CD8-positive, alpha-beta memory T cell (primary cell): ENCODE measurements at regions not wholly inside any gene's neighbourhood (a gene's known extent, or its start where the extent isn't known, plus 50 kb on each side); places are given as distances from the start of the nearest gene placed in this dataset.

ENCODE experiments used
- CTCF ChIA-PET: fragments of 350-600 bp; sonication (Branson Sonifier 250); formaldehyde crosslinking; loops from one replicate; lab custom pipeline; 2021; ENCODE audit warnings: antibody characterized with exemption; lab: Charles Lee
- POLR2A ChIA-PET: fragments of 350-600 bp; sonication (Branson Sonifier 250); formaldehyde crosslinking; loops from one replicate; lab custom pipeline; 2021; ENCODE audit warnings: antibody characterized with exemption; lab: Charles Lee
- DNase-seq, 5 donors: peaks; one replicate each; pipeline versions ENCODE4 v3.0.0 to v3.0.0-alpha.2; 2020 to 2022; ENCODE audit warnings: mixed read lengths in 1 of 5
- H3K27ac ChIP-seq: one replicate; pipeline ENCODE4 v1.7.0; 2013; ENCODE audit warnings: low read depth, mild to moderate bottlenecking, low read length, moderate library complexity
- H3K27me3 ChIP-seq: 2 replicates; pipeline ENCODE4 v1.7.0; 2013; ENCODE audit warnings: low read length, mild to moderate bottlenecking; ENCODE audit not compliant: insufficient read depth, poor library complexity, severe bottlenecking
- H3K36me3 ChIP-seq: 2 replicates; pipeline ENCODE4 v1.7.0; 2013; ENCODE audit warnings: mild to moderate bottlenecking, low read length, moderate library complexity; ENCODE audit not compliant: insufficient read depth
- H3K4me1 ChIP-seq: 2 replicates; pipeline ENCODE4 v1.7.0; 2013; ENCODE audit warnings: mild to moderate bottlenecking, low read length, moderate library complexity; ENCODE audit not compliant: insufficient read depth
- H3K4me3 ChIP-seq: 2 replicates; pipeline ENCODE4 v1.7.0; 2013; ENCODE audit warnings: mild to moderate bottlenecking, low read length
- H3K9me3 ChIP-seq: 2 replicates; pipeline ENCODE4 v1.7.0; 2013; ENCODE audit warnings: mild to moderate bottlenecking, low read length
- H3K27ac Mint-ChIP-seq, 8 donors: one replicate each; pipeline ENCODE4 v1.8.0; 2020 to 2021; ENCODE audit warnings: mixed read lengths in 8 of 8, mild to moderate bottlenecking in 6 of 8, inconsistent platforms in 3 of 8, moderate library complexity in 3 of 8
- H3K27me3 Mint-ChIP-seq, 2 donors: one replicate each; pipeline ENCODE4 v1.8.0; 2020 to 2021; ENCODE audit warnings: mixed read lengths in 2 of 2, mild to moderate bottlenecking in 1 of 2, moderate library complexity in 1 of 2
- H3K36me3 Mint-ChIP-seq, 3 donors: one replicate each; pipeline ENCODE4 v1.8.0; 2020 to 2021; ENCODE audit warnings: mixed read lengths in 3 of 3, inconsistent platforms in 1 of 3, mild to moderate bottlenecking in 1 of 3
- H3K4me1 Mint-ChIP-seq, 3 donors: one replicate each; pipeline ENCODE4 v1.8.0; 2020 to 2021; ENCODE audit warnings: mixed read lengths in 3 of 3, inconsistent platforms in 1 of 3, mild to moderate bottlenecking in 1 of 3
- H3K4me3 Mint-ChIP-seq, 7 donors: one replicate each; pipeline ENCODE4 v1.8.0; 2020 to 2021; ENCODE audit warnings: mixed read lengths in 7 of 7, mild to moderate bottlenecking in 6 of 7, moderate library complexity in 4 of 7, inconsistent platforms in 2 of 7
- H3K9me3 Mint-ChIP-seq, 5 donors: one replicate each; pipeline ENCODE4 v1.8.0; 2020 to 2022; ENCODE audit warnings: mixed read lengths in 5 of 5, mild to moderate bottlenecking in 3 of 5, moderate library complexity in 2 of 5, inconsistent platforms in 1 of 5

DNA sequence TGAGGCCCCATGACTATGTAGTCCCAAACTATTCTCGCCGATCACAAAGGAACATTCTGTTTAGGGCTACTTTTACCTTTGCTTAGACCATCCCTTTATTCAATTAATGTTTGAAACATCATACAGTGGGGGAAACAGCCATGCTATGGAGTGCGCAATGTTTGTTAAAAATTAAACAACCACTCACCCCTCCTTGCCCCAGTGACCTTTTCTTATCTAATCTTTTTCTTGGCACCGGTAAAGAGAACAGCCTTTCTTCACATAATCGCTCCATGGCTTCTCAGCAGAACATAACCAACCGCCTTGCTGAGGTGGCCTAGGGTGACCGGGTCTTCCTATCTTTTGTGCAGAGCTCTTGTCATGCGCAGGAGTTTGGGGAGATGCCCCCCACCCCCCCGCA, 152.6 kb downstream of the VCX3A start:
- H3K36me3 ChIP-seq = no peaks in the 10 kb centered on the region
- ChIA-PET POLR2A (no interaction called here), CTCF (no interaction called here)
- Mint-ChIP-seq H3K4me1 (no peaks in the 10 kb centered on the region), H3K27ac (no peak overlapping the region), H3K36me3 (no peaks in the 10 kb centered on the region), H3K4me3 (no peak overlapping the region), H3K27me3 (peaks cover 0 to 3% of the 10 kb centered on the region in 2 donors), H3K9me3 (peaks cover 0 to 10% (median 0%) of the 10 kb centered on the region in 5 donors)
- no peak overlapping the region for H3K27ac ChIP-seq
- H3K4me3 ChIP-seq = no peak overlapping the region
- H3K4me1 ChIP-seq = no peaks in the 10 kb centered on the region
- H3K27me3 ChIP-seq = no peaks in the 10 kb centered on the region
- no peak for DNase-seq
- H3K9me3 ChIP-seq = no peaks in the 10 kb centered on the region

DNA sequence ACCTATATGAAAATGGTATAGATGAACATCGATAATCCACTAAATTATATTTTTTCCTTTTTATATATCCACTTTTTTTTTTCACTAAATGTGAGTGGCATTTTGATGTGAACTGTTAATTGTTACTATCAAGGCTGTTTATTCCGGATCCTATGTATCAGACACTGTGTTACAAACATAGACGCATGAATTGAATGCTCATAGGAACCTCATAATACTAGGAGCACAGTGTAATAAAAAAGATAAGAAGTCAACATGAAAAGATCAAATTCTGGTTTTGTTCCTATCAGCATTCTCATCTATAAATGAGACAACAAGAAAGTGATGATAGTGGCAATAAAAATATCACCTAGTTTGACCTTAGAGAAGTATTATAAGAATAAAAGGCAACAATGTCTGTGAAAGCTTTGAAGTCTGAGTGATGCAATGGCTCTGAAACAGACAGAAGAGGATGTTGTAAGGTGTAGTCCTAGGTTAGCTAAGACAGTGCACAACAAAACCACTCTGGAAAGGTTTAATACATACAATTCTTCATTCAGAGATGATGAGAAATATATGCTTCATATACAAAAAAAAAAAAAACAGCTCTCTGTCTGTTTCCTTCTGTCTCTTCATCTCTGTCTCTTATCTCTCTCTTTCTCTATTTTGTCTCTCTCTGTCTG, 148.6 kb upstream of the NLGN4X start:
- H3K36me3 Mint-ChIP-seq = no peaks in the 10 kb centered on the region

DNA sequence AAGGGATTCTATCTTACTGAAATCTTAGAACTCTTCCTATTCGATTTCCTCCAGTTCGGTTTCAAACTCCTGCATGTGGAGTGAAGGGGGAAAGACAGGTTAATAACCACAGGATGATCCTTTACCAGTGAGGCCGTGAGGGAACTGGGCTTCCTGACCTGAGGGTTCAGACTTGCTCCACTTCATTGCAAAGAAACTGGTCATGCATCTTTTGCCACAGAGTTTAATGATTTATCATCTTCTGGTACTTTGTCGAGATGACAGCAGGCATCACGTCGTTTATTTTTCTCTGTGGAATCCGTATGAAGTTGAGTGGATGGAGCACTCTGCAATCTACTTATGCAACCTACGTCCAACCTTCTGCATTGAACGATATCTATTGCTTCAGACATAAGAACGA, 145.9 kb upstream of the NLGN4X start:
- Histone ChIP-seq H3K4me1 (no peaks in the 10 kb centered on the region), H3K27ac (no peak overlapping the region), H3K9me3 (no peaks in the 10 kb centered on the region), H3K27me3 (no peaks in the 10 kb centered on the region), H3K36me3 (no peaks in the 10 kb centered on the region), H3K4me3 (no peak overlapping the region)
- ChIA-PET POLR2A (no interaction called here), CTCF (no interaction called here)
- H3K36me3 Mint-ChIP-seq = no peaks in the 10 kb centered on the region
- H3K27ac Mint-ChIP-seq = no peak overlapping the region
- no peak overlapping the region for H3K4me3 Mint-ChIP-seq
- no peaks in the 10 kb centered on the region for H3K4me1 Mint-ChIP-seq
- DNase-seq = no peak
- H3K9me3 Mint-ChIP-seq = peaks cover 0 to 2% (median 0%) of the 10 kb centered on the region in 5 donors
- no peaks in the 10 kb centered on the region for H3K27me3 Mint-ChIP-seq

More for the DNA sequence above, 148.6 kb upstream of the NLGN4X start:
- Histone ChIP-seq H3K4me1 (no peaks in the 10 kb centered on the region), H3K4me3 (no peak overlapping the region), H3K27me3 (no peaks in the 10 kb centered on the region), H3K9me3 (no peaks in the 10 kb centered on the region), H3K36me3 (no peaks in the 10 kb centered on the region), H3K27ac (no peak overlapping the region)
- Mint-ChIP-seq H3K4me3 (no peak overlapping the region), H3K9me3 (peaks cover 0 to 5% (median 0%) of the 10 kb centered on the region in 5 donors), H3K4me1 (no peaks in the 10 kb centered on the region), H3K27me3 (peaks cover 0 to 3% of the 10 kb centered on the region in 2 donors), H3K27ac (no peak overlapping the region)
- POLR2A ChIA-PET = no interaction called here
- DNase-seq = no peak
- CTCF ChIA-PET = no interaction called here

DNA sequence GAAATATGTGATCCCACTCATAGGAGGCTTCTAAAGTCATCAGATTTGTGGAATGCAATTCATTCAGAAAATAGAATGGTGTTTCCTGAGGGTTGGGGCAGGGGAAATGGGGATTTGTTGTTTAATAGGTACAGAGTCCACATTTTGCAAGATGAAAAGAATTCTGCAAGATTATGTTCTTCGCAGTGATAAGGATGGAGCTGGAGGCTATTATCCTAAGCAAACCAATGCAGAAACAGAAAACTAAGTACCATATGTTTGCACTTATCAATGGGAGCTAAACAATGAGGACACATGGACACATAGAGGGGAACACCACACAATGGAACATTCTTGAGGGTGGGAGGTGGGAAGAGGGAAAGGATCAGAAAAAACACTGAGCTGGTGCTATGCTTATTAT, 144.3 kb upstream of the NLGN4X start:
- ChIA-PET POLR2A (no interaction called here), CTCF (no interaction called here)
- no peak for DNase-seq
- H3K36me3 Mint-ChIP-seq = no peaks in the 10 kb centered on the region
- no peaks in the 10 kb centered on the region for H3K9me3 ChIP-seq
- H3K4me1 ChIP-seq = no peaks in the 10 kb centered on the region
- no peak overlapping the region for H3K4me3 Mint-ChIP-seq
- H3K4me3 ChIP-seq = no peak overlapping the region
- no peaks in the 10 kb centered on the region for H3K27me3 ChIP-seq
- no peak overlapping the region for H3K27ac Mint-ChIP-seq
- H3K4me1 Mint-ChIP-seq = no peaks in the 10 kb centered on the region
- H3K36me3 ChIP-seq = no peaks in the 10 kb centered on the region
- peaks cover 0 to 3% (median 2%) of the 10 kb centered on the region in 5 donors for H3K9me3 Mint-ChIP-seq
- no peak overlapping the region for H3K27ac ChIP-seq
- H3K27me3 Mint-ChIP-seq = no peaks in the 10 kb centered on the region

DNA sequence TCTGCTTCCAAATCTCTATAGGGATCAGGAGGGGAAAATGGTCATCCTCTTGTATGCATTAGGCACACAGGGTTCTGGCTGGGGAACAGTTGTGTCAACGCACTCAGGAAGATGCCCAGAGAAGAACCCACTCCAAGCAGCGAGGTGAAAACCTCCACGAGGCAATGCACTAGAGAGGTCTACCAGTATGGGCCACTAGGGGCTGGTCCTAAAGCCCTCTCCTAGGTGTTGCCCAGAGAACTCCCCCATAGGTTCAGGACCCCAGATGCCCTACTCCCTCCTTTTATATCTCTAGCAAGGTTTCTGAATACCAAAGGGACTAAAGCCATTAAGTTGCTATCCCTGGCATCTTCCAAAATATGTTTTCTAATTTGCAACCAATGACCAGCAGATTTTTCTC, 142.7 kb upstream of the NLGN4X start:
- H3K36me3 Mint-ChIP-seq = no peaks in the 10 kb centered on the region
- DNase-seq = no peak
- no peaks in the 10 kb centered on the region for H3K27me3 Mint-ChIP-seq
- CTCF ChIA-PET = no interaction called here
- Histone ChIP-seq H3K4me3 (no peak overlapping the region), H3K4me1 (no peaks in the 10 kb centered on the region), H3K36me3 (no peaks in the 10 kb centered on the region), H3K27me3 (no peaks in the 10 kb centered on the region), H3K27ac (no peak overlapping the region), H3K9me3 (no peaks in the 10 kb centered on the region)
- H3K4me1 Mint-ChIP-seq = no peaks in the 10 kb centered on the region
- peaks cover 0 to 3% (median 2%) of the 10 kb centered on the region in 5 donors for H3K9me3 Mint-ChIP-seq
- POLR2A ChIA-PET = no interaction called here
- H3K27ac Mint-ChIP-seq = no peak overlapping the region
- no peak overlapping the region for H3K4me3 Mint-ChIP-seq

DNA sequence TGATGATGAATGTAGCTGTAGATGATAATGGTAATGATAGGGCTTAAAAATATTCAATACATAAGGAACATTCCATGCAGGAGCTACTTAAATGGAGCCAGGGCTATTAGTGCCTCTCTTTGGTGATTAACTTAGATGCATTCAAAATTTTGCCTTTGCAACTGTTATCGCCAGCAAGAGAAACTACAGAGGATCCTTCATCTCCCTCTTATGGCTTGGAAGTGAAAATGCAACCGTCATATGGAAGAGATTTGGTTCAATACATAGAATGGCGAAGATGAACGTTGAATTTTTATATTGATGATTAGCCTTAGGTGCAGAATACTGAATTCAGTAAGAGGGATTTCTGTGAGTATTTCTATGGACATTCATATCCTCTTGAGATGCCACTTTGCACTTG, 134.5 kb upstream of the NLGN4X start:
- H3K9me3 ChIP-seq = no peaks in the 10 kb centered on the region
- H3K36me3 ChIP-seq = no peaks in the 10 kb centered on the region
- no peak overlapping the region for H3K4me3 ChIP-seq
- POLR2A ChIA-PET = no interaction called here
- Mint-ChIP-seq H3K36me3 (no peaks in the 10 kb centered on the region), H3K9me3 (peaks cover 0 to 8% (median 5%) of the 10 kb centered on the region in 5 donors), H3K27me3 (no peaks in the 10 kb centered on the region), H3K27ac (no peak overlapping the region), H3K4me1 (no peaks in the 10 kb centered on the region), H3K4me3 (no peak overlapping the region)
- CTCF ChIA-PET = no interaction called here
- no peaks in the 10 kb centered on the region for H3K4me1 ChIP-seq
- DNase-seq = no peak
- H3K27ac ChIP-seq = no peak overlapping the region
- H3K27me3 ChIP-seq = no peaks in the 10 kb centered on the region

DNA sequence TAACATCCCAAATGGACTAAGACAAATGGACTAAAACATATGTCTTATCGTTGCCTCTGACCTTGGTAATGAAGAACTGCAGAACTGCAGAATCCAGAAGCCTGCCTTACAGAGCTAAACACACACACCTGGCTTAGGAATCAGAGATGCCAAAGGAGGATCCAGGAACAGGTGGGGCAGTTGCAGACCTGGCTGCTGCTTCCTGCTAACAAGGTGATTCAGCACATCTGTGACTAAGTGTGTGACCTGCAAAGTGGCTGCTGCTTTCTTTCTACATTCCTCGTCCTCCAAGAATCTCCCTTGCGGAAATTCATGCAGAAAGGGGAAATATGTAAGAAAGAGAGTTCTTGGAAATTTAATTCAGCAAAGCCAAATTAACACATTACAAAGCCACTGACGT, 96.8 kb upstream of the NLGN4X start:
- ChIA-PET CTCF (no interaction called here), POLR2A (no interaction called here)
- Mint-ChIP-seq H3K27ac (no peak overlapping the region), H3K36me3 (no peaks in the 10 kb centered on the region), H3K4me3 (no peak overlapping the region), H3K9me3 (peaks cover 0 to 25% (median 8%) of the 10 kb centered on the region in 5 donors), H3K27me3 (no peaks in the 10 kb centered on the region), H3K4me1 (no peaks in the 10 kb centered on the region)
- Histone ChIP-seq H3K4me3 (no peak overlapping the region), H3K27ac (no peak overlapping the region), H3K9me3 (no peaks in the 10 kb centered on the region), H3K4me1 (no peaks in the 10 kb centered on the region), H3K27me3 (no peaks in the 10 kb centered on the region), H3K36me3 (no peaks in the 10 kb centered on the region)
- no peak for DNase-seq

DNA sequence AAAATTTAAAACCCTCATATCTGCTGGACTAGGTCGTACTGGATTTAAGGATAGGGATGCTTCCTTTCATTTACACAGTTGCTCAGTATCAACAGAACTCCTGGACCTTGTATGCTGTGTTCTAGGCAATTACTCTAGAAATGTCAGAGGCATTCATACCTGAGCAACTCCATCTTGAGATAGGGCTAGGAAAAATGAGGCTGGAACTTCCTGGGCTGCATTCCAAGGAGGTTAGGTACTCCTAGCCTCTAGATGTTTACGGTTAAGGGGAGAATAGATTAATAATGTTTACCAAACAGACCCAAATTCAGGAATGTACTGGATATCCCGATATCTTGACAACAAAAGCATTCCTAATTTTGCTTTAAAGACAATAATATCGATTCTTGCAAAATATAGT, 84.7 kb upstream of the NLGN4X start:
- no peaks in the 10 kb centered on the region for H3K36me3 ChIP-seq

More for the DNA sequence above, 84.7 kb upstream of the NLGN4X start:
- no peak for DNase-seq
- ChIA-PET POLR2A (no interaction called here), CTCF (no interaction called here)
- Histone ChIP-seq H3K4me1 (no peaks in the 10 kb centered on the region), H3K4me3 (no peak overlapping the region), H3K27me3 (no peaks in the 10 kb centered on the region), H3K27ac (no peak overlapping the region), H3K9me3 (no peaks in the 10 kb centered on the region)
- Mint-ChIP-seq H3K36me3 (no peaks in the 10 kb centered on the region), H3K4me3 (no peak overlapping the region), H3K27me3 (no peaks in the 10 kb centered on the region), H3K9me3 (peaks cover 0 to 9% (median 5%) of the 10 kb centered on the region in 5 donors), H3K4me1 (no peaks in the 10 kb centered on the region), H3K27ac (no peak overlapping the region)
